OCI-LY1 (cell line): ENCODE measurements at regions not wholly inside any gene's neighbourhood (a gene's known extent, or its start where the extent isn't known, plus 50 kb on each side); places are given as distances from the start of the nearest gene placed in this dataset.

ENCODE experiments used
- CTCF ChIP-seq: fragments of 200-600 bp; sonication (generic), shearing (Covaris generic); IDR thresholded peaks from 2 replicates; pipeline ENCODE4 v1.5.1; 2017; ENCODE audit warnings: mild to moderate bottlenecking, antibody characterized with exemption, low read length, moderate library complexity, mixed read lengths
- EZH2 ChIP-seq: fragments of 200-600 bp; sonication (generic), shearing (Covaris generic); IDR thresholded peaks from 2 replicates; pipeline ENCODE4 v1.8.0; 2017; ENCODE audit warnings: borderline replicate concordance, mixed run types, mild to moderate bottlenecking, antibody characterized with exemption, low read length, moderate library complexity, mixed read lengths

DNA sequence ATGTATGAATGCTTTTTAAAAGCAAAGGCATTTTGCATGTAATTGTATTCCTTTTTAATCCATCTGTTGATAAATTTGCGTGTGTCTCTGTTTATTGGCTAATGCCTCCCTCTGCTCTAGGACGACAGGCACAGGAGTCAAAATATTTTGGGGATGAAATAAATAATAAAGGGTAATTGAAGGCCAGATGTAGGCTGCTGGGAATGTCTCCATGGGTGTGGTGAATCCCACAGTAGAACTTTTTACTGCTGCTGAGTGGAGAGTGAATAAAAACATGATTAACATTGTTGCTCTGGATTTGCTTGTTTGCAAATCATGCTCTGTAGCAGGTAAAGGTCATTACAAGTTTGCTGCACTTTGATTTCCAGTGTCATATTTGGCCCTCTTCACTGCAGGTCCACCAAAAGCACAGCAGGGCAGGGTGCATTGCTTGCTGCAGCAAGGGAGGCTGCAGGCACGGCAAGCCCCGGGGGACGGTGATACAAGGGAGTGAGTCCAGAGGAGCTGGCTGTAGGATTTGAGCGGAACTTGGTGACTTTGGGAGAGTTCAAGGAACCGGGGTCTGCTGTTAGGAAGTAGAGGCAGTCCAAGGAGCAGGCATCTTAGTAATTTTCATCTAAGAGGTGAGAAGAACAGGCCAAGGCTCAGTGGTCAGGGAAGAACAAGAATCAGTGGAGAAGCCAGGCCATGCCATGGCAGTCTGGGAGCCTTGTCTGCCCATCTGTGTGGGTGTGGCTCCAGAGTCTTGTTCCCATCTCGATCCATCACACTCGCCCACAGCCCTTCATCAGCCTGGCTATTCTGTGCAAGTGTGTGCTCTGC is 201.5 kb upstream of the RAB6C start:
- no peak for TF ChIP-seq CTCF
- TF ChIP-seq EZH2, result no peak
